Limb (tissue), 2 donors: ENCODE measurements at regions not wholly inside any gene's neighbourhood (a gene's known extent, or its start where the extent isn't known, plus 50 kb on each side); places are given as distances from the start of the nearest gene placed in this dataset.

Experiments used
- DNase-seq, 2 donors: peaks; one replicate each; pipeline ENCODE4 v3.0.0-alpha.2; 2016; ENCODE audit errors: extremely low spot score in 2 of 2

- DNase-seq, result no peak
Measured at GRCh38 chr16:6229186-6229585, 1103.5 kb upstream of the RBFOX1 start.

GRCh38 chr16:6218855-6219254 is 1113.8 kb upstream of the RBFOX1 start:
- no peak for DNase-seq

- DNase-seq, result no peak
Measured at GRCh38 chr16:6216836-6217235, 1115.8 kb upstream of the RBFOX1 start.

GRCh38 chr16:6211644-6212043 is 1114.0 kb upstream of the EEF2KMT start:
- no peak for DNase-seq

- no peak for DNase-seq
Measured at GRCh38 chr16:6209355-6209930, 1111.8 kb upstream of the EEF2KMT start.

GRCh38 chr16:6207580-6207979 is 1110.0 kb upstream of the EEF2KMT start:
- DNase-seq, result no peak

GRCh38 chr16:6207124-6207523 is 1109.5 kb upstream of the EEF2KMT start:
- DNase-seq, result no peak

- no peak for DNase-seq
Measured at GRCh38 chr16:6206080-6206479, 1108.5 kb upstream of the EEF2KMT start.

GRCh38 chr16:6204945-6205344 is 1107.3 kb upstream of the EEF2KMT start:
- DNase-seq, result no peak

GRCh38 chr16:6200861-6201260 is 1103.3 kb upstream of the EEF2KMT start:
- no peak for DNase-seq

GRCh38 chr16:6200271-6200670 is 1102.7 kb upstream of the EEF2KMT start:
- DNase-seq, result no peak

GRCh38 chr16:6195966-6196365 is 1098.4 kb upstream of the EEF2KMT start:
- no peak for DNase-seq

GRCh38 chr16:6193718-6194117 is 1096.1 kb upstream of the EEF2KMT start:
- DNase-seq, result peak; percentile 1 to 34

- DNase-seq, result no peak
Measured at GRCh38 chr16:6192984-6193383, 1095.4 kb upstream of the EEF2KMT start.

- DNase-seq, result no peak
Measured at GRCh38 chr16:6192532-6192931, 1094.9 kb upstream of the EEF2KMT start.

GRCh38 chr16:6190776-6191175 is 1093.2 kb upstream of the EEF2KMT start:
- DNase-seq, result no peak

GRCh38 chr16:6189216-6189615 is 1091.6 kb upstream of the EEF2KMT start:
- DNase-seq, result no peak

GRCh38 chr16:6177616-6178180 is 1080.1 kb upstream of the EEF2KMT start:
- DNase-seq, result no peak

- DNase-seq, result no peak
Measured at GRCh38 chr16:6170022-6170421, 1072.4 kb upstream of the EEF2KMT start.

- no peak for DNase-seq
Measured at GRCh38 chr16:6165330-6165979, 1067.9 kb upstream of the EEF2KMT start.

- no peak for DNase-seq
Measured at GRCh38 chr16:6160871-6161270, 1063.3 kb upstream of the EEF2KMT start.

- DNase-seq, result no peak
Measured at GRCh38 chr16:6160303-6160702, 1062.7 kb upstream of the EEF2KMT start.

GRCh38 chr16:6157806-6158205 is 1060.2 kb upstream of the EEF2KMT start:
- DNase-seq, result no peak
